HepG2 (cell line): ENCODE measurements at regions not wholly inside any gene's neighbourhood (a gene's known extent, or its start where the extent isn't known, plus 50 kb on each side); places are given as distances from the start of the nearest gene placed in this dataset.

Experiments used
- FIP1L1 ChIP-seq: fragments of 200-400 bp; formaldehyde crosslinking; IDR thresholded peaks from 2 replicates; pipeline ENCODE4 v1.6.1; 2018; ENCODE audit warnings: low read depth, mild to moderate bottlenecking, low read length, moderate library complexity, borderline replicate concordance; ENCODE audit not compliant: insufficient read depth
- IKZF1 ChIP-seq: fragments of 450-650 bp; IDR thresholded peaks from 2 replicates; pipeline ENCODE4 v1.7.1; 2016
- PTBP1 ChIP-seq: fragments of 200-400 bp; formaldehyde crosslinking; IDR thresholded peaks from 2 replicates; pipeline ENCODE4 v1.6.1; 2018; ENCODE audit warnings: low read length, low read depth; ENCODE audit not compliant: poor library complexity, severe bottlenecking
- RCOR2 ChIP-seq: IDR thresholded peaks from 2 replicates; pipeline ENCODE4 v1.6.1; 2016; ENCODE audit warnings: missing biosample characterization, missing genetic modification reagents
- SALL1 ChIP-seq: sonication (generic); formaldehyde crosslinking; IDR thresholded peaks from 2 replicates; pipeline ENCODE4 v1.8.0; 2022; ENCODE audit warnings: mild to moderate bottlenecking, missing genetic modification reagents
- SKI ChIP-seq: fragments of 450-650 bp; IDR thresholded peaks from one replicate; pipeline ENCODE4 v1.6.1; 2018; ENCODE audit warnings: mild to moderate bottlenecking; ENCODE audit not compliant: partially characterized antibody
- SRY ChIP-seq: sonication (generic); formaldehyde crosslinking; IDR thresholded peaks from 2 replicates; pipeline ENCODE4 v1.8.0; 2022; ENCODE audit warnings: mild to moderate bottlenecking, missing genetic modification reagents
- TBX2 ChIP-seq: sonication (generic); formaldehyde crosslinking; IDR thresholded peaks from 2 replicates; pipeline ENCODE4 v1.5.0; 2020; ENCODE audit warnings: missing genetic modification reagents, mild to moderate bottlenecking, borderline replicate concordance
- ZNF180 ChIP-seq: sonication (generic); formaldehyde crosslinking; IDR thresholded peaks from 2 replicates; pipeline ENCODE4 v1.4.0; 2020; ENCODE audit warnings: low read depth, missing genetic modification reagents, borderline replicate concordance
- ZNF44 ChIP-seq: sonication (generic); formaldehyde crosslinking; IDR thresholded peaks from 2 replicates; pipeline ENCODE4 v1.5.1; 2020; ENCODE audit warnings: mild to moderate bottlenecking, missing genetic modification reagents
- ZNF577 ChIP-seq: sonication (generic); formaldehyde crosslinking; IDR thresholded peaks from 2 replicates; pipeline ENCODE4 v1.4.0; 2020; ENCODE audit warnings: mild to moderate bottlenecking, low read depth, missing genetic modification reagents, borderline replicate concordance
- ZNF607 ChIP-seq: sonication (generic); formaldehyde crosslinking; IDR thresholded peaks from 2 replicates; pipeline ENCODE4 v1.5.1; 2020; ENCODE audit warnings: missing genetic modification reagents, mild to moderate bottlenecking, borderline replicate concordance
- ZNF746 ChIP-seq: sonication (generic); formaldehyde crosslinking; IDR thresholded peaks from 2 replicates; pipeline ENCODE4 v1.8.0; 2022; ENCODE audit warnings: mild to moderate bottlenecking, missing genetic modification reagents
- TF ChIP-seq, protein P1 (sequence below): sonication (generic); formaldehyde crosslinking; IDR thresholded peaks from 2 replicates; pipeline ENCODE4 v1.8.1; 2022; ENCODE audit warnings: mild to moderate bottlenecking, missing genetic modification reagents
- TF ChIP-seq, protein P2 (sequence below): sonication (generic); formaldehyde crosslinking; IDR thresholded peaks from 2 replicates; pipeline ENCODE4 v1.4.0; 2020; ENCODE audit warnings: missing genetic modification reagents
- TF ChIP-seq, protein P3 (sequence below): sonication (generic); formaldehyde crosslinking; IDR thresholded peaks from 2 replicates; pipeline ENCODE4 v1.8.1; 2023; ENCODE audit warnings: mild to moderate bottlenecking, missing genetic modification reagents

DNA sequence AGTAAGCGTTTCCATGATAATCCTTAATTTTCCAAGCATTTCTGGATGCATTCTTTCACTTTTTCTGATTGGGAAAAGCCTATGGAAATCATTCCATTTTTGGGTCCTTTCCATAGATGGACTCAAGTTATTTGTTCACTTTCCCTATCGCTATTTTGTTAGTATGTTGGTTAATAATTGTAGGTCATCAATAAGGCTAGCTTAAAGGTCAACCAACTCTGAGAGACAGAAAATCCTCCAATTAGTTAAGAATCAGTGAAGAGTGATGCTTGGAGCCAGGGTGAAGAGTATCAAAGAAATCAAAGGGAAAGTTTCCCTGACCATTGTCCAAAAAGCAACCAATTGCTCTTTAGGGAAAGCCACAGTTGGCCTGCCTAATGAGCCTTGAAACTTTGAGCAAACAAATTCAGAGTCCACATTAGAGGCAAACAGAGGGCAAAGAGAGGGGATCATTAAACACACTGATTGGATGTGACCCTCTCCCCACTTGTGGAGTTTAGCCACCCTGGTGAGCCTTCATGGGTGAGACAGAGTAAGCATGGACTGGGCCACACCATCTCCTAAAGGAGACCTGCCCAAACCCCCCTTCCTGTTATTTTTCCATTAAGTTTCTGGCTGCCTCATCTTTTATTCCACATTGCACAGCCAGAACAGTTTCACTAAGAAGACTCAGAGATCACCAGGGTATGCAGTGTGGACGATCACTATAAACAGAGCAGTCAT is 133.4 kb upstream of the DYNLRB2 start (continued):
- TF ChIP-seq, protein P1, sequence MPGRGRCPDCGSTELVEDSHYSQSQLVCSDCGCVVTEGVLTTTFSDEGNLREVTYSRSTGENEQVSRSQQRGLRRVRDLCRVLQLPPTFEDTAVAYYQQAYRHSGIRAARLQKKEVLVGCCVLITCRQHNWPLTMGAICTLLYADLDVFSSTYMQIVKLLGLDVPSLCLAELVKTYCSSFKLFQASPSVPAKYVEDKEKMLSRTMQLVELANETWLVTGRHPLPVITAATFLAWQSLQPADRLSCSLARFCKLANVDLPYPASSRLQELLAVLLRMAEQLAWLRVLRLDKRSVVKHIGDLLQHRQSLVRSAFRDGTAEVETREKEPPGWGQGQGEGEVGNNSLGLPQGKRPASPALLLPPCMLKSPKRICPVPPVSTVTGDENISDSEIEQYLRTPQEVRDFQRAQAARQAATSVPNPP (CRISPR knock-in tag) = peak; percentile 69; the same call in 1 of the 2 replicates
- TF ChIP-seq ZNF577 (CRISPR knock-in tag) (no peak), FIP1L1 (no peak), ZNF44 (no peak), RCOR2 (CRISPR knock-in tag) (peak; percentile 45; the same call in 1 of the 2 replicates), PTBP1 (no peak), SALL1 (CRISPR knock-in tag) (peak; percentile 86), ZNF180 (CRISPR knock-in tag) (no peak), IKZF1 (no peak), ZNF607 (CRISPR knock-in tag) (no peak), ZNF746 (peak; percentile 87; the same call in 1 of the 2 replicates), SRY (CRISPR knock-in tag) (no peak), TBX2 (CRISPR knock-in tag) (peak; percentile 95), SKI (no peak)
- TF ChIP-seq, protein P2, sequence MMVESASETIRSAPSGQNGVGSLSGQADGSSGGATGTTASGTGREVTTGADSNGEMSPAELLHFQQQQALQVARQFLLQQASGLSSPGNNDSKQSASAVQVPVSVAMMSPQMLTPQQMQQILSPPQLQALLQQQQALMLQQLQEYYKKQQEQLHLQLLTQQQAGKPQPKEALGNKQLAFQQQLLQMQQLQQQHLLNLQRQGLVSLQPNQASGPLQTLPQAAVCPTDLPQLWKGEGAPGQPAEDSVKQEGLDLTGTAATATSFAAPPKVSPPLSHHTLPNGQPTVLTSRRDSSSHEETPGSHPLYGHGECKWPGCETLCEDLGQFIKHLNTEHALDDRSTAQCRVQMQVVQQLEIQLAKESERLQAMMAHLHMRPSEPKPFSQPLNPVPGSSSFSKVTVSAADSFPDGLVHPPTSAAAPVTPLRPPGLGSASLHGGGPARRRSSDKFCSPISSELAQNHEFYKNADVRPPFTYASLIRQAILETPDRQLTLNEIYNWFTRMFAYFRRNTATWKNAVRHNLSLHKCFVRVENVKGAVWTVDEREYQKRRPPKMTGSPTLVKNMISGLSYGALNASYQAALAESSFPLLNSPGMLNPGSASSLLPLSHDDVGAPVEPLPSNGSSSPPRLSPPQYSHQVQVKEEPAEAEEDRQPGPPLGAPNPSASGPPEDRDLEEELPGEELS = peak; percentile 90
- TF ChIP-seq, protein P3, sequence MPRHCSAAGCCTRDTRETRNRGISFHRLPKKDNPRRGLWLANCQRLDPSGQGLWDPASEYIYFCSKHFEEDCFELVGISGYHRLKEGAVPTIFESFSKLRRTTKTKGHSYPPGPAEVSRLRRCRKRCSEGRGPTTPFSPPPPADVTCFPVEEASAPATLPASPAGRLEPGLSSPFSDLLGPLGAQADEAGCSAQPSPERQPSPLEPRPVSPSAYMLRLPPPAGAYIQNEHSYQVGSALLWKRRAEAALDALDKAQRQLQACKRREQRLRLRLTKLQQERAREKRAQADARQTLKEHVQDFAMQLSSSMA (CRISPR knock-in tag) = no peak
